Liver (tissue), 3 donors: ENCODE measurements at regions not wholly inside any gene's neighbourhood (a gene's known extent, or its start where the extent isn't known, plus 50 kb on each side); places are given as distances from the start of the nearest gene placed in this dataset.

ENCODE experiments used
- CTCF ChIP-seq: fragments of 150-350 bp; IDR thresholded peaks from 2 replicates; pipeline ENCODE4 v1.5.1; 2017; ENCODE audit warnings: improper control_type of control experiment, low read depth, low read length; ENCODE audit not compliant: missing input control
- HNF4A ChIP-seq, 2 donors: conservative IDR thresholded peaks; 2 replicates each; pipeline ENCODE4 v1.6.1; 2016; ENCODE audit warnings: antibody characterized with exemption in 2 of 2, mild to moderate bottlenecking in 2 of 2
- MAX ChIP-seq: IDR thresholded peaks from 2 replicates; pipeline ENCODE4 v1.6.1; 2016; ENCODE audit warnings: antibody characterized with exemption
- REST ChIP-seq: IDR thresholded peaks from 2 replicates; pipeline ENCODE4 v1.6.1; 2016; ENCODE audit warnings: antibody characterized with exemption, mild to moderate bottlenecking
- SP1 ChIP-seq: IDR thresholded peaks from 2 replicates; pipeline ENCODE4 v1.6.1; 2018; ENCODE audit warnings: antibody characterized with exemption, mild to moderate bottlenecking
- YY1 ChIP-seq: IDR thresholded peaks from 2 replicates; pipeline ENCODE4 v1.6.1; 2016; ENCODE audit warnings: antibody characterized with exemption, mild to moderate bottlenecking
- ZBTB33 ChIP-seq: IDR thresholded peaks from 2 replicates; pipeline ENCODE4 v1.6.1; 2016; ENCODE audit warnings: antibody characterized with exemption
- donor health status: healthy.
- donor health status: healthy.

- TF ChIP-seq CTCF (no peak), HNF4A (conservative IDR thresholded peaks at IDR 0.05) (no peak), MAX (no peak), ZBTB33 (no peak), SP1 (no peak), REST (no peak), YY1 (no peak)
Observed at GRCh38 chr4:123588631-123589241, 192.1 kb downstream of the SPRY1 start.
